ENCODE measurements at regions not wholly inside any gene's neighbourhood (a gene's known extent, or its start where the extent isn't known, plus 50 kb on each side); places are given as distances from the start of the nearest gene placed in this dataset.
A peak's percentile ranks its signal among the peaks of the same experiment; 100 is the strongest.
"Not testable (repeated sequence)": the region's sequence is repeated elsewhere in the genome, so short reads cannot be mapped to it uniquely, and the experiment has no call there.

GRCh38 chr7:41578700-41579099, 124.2 kb downstream of the INHBA start:
- DNase-seq (ENCODE audit: low spot score): no peak

GRCh38 chr7:41576166-41576565, 126.7 kb downstream of the INHBA start:
- DNase-seq (ENCODE audit: low spot score): no peak

- peak; percentile 35 for DNase-seq (ENCODE audit: low spot score)
Observed at GRCh38 chr7:41574377-41574776, 128.5 kb downstream of the INHBA start.

GRCh38 chr7:41573862-41574261, 129.0 kb downstream of the INHBA start:
- no peak for DNase-seq (ENCODE audit: low spot score)

- DNase-seq (ENCODE audit: low spot score): no peak
Observed at GRCh38 chr7:41573443-41573842, 129.4 kb downstream of the INHBA start.

- peak; percentile 13 for DNase-seq (ENCODE audit: low spot score)
Observed at GRCh38 chr7:41573015-41573414, 129.9 kb downstream of the INHBA start.

GRCh38 chr7:41571573-41571972, 131.3 kb downstream of the INHBA start:
- DNase-seq (ENCODE audit: low spot score): no peak

- no peak for DNase-seq (ENCODE audit: low spot score)
Observed at GRCh38 chr7:41570766-41571165, 132.1 kb downstream of the INHBA start.

- DNase-seq (ENCODE audit: low spot score): no peak
Observed at GRCh38 chr7:41568135-41568534, 134.8 kb downstream of the INHBA start.

GRCh38 chr7:41567731-41568114, 135.2 kb downstream of the INHBA start:
- peak; percentile 50 for DNase-seq (ENCODE audit: low spot score)

GRCh38 chr7:41567031-41567730, 135.7 kb downstream of the INHBA start:
- peak; percentile 24 for DNase-seq (ENCODE audit: low spot score)

GRCh38 chr7:41566581-41566980, 136.3 kb downstream of the INHBA start:
- no peak for DNase-seq (ENCODE audit: low spot score)

GRCh38 chr7:41565655-41566054, 137.2 kb downstream of the INHBA start:
- DNase-seq (ENCODE audit: low spot score): no peak

- DNase-seq (ENCODE audit: low spot score): no peak
Observed at GRCh38 chr7:41559426-41559825, 143.5 kb downstream of the INHBA start.

- DNase-seq (ENCODE audit: low spot score): no peak
Observed at GRCh38 chr7:41554481-41554880, 148.4 kb downstream of the INHBA start.

GRCh38 chr7:41550046-41550445, 152.8 kb downstream of the INHBA start:
- DNase-seq (ENCODE audit: low spot score): not testable (repeated sequence)

GRCh38 chr7:41544241-41544640, 158.6 kb downstream of the INHBA start:
- DNase-seq (ENCODE audit: low spot score): no peak

- no peak for DNase-seq (ENCODE audit: low spot score)
Observed at GRCh38 chr7:41540601-41541000, 162.3 kb downstream of the INHBA start.

GRCh38 chr7:41538810-41539724, 163.8 kb downstream of the INHBA start:
- DNase-seq (ENCODE audit: low spot score): no peak

- no peak for DNase-seq (ENCODE audit: low spot score)
Observed at GRCh38 chr7:41536873-41537665, 165.8 kb downstream of the INHBA start.

- no peak for DNase-seq (ENCODE audit: low spot score)
Observed at GRCh38 chr7:41536122-41536872, 166.6 kb downstream of the INHBA start.

- no peak for DNase-seq (ENCODE audit: low spot score)
Observed at GRCh38 chr7:41529831-41530230, 173.1 kb downstream of the INHBA start.

Measured in hepatic stellate cell (primary cell).